NCI-H524 (cell line): ENCODE measurements at regions not wholly inside any gene's neighbourhood (a gene's known extent, or its start where the extent isn't known, plus 50 kb on each side); places are given as distances from the start of the nearest gene placed in this dataset.

Experiments
- DNase-seq, 2 experiments: peaks; one replicate each; lab custom pipeline; 2025; lab: John Stamatoyannopoulos, UW

- DNase-seq: peak in 1 of 2 experiments; percentile 20
Observed at GRCh38 chr3:65231544-65231943, 543.7 kb upstream of the ADAMTS9 start.

GRCh38 chr3:65230261-65231139, 542.7 kb upstream of the ADAMTS9 start:
- no peak for DNase-seq

GRCh38 chr3:65226287-65226686, 538.5 kb upstream of the ADAMTS9 start:
- no peak for DNase-seq

GRCh38 chr3:65210026-65210814, 522.4 kb upstream of the ADAMTS9 start:
- peak in 1 of 2 experiments; percentile 33 for DNase-seq

GRCh38 chr3:65202395-65202794, 514.6 kb upstream of the ADAMTS9 start:
- DNase-seq: no peak

GRCh38 chr3:65201926-65202325, 514.1 kb upstream of the ADAMTS9 start:
- no peak for DNase-seq

- peak in 1 of 2 experiments; percentile 27 for DNase-seq
Observed at GRCh38 chr3:65200310-65200970, 512.6 kb upstream of the ADAMTS9 start.

- no peak for DNase-seq
Observed at GRCh38 chr3:65196663-65197062, 508.9 kb upstream of the ADAMTS9 start.

GRCh38 chr3:65195211-65196006, 507.6 kb upstream of the ADAMTS9 start:
- no peak for DNase-seq

- no peak for DNase-seq
Observed at GRCh38 chr3:65194744-65195143, 506.9 kb upstream of the ADAMTS9 start.

- DNase-seq: no peak
Observed at GRCh38 chr3:65194047-65194714, 506.4 kb upstream of the ADAMTS9 start.

- no peak for DNase-seq
Observed at GRCh38 chr3:65193531-65193930, 505.7 kb upstream of the ADAMTS9 start.

GRCh38 chr3:65190111-65190510, 502.3 kb upstream of the ADAMTS9 start:
- DNase-seq: no peak

GRCh38 chr3:65186268-65186667, 498.5 kb upstream of the ADAMTS9 start:
- no peak for DNase-seq

GRCh38 chr3:65182682-65183081, 494.9 kb upstream of the ADAMTS9 start:
- DNase-seq: no peak

- no peak for DNase-seq
Observed at GRCh38 chr3:65182085-65182484, 494.3 kb upstream of the ADAMTS9 start.

- DNase-seq: no peak
Observed at GRCh38 chr3:65181391-65181871, 493.6 kb upstream of the ADAMTS9 start.

- DNase-seq: peak in 1 of 2 experiments; percentile 16
Observed at GRCh38 chr3:65178703-65179102, 490.9 kb upstream of the ADAMTS9 start.

GRCh38 chr3:65177960-65178376, 490.2 kb upstream of the ADAMTS9 start:
- no peak for DNase-seq

- no peak for DNase-seq
Observed at GRCh38 chr3:65174713-65175112, 486.9 kb upstream of the ADAMTS9 start.

GRCh38 chr3:65173841-65174240, 486.0 kb upstream of the ADAMTS9 start:
- DNase-seq: no peak
